SK-N-SH (cell line): ENCODE measurements at regions not wholly inside any gene's neighbourhood (a gene's known extent, or its start where the extent isn't known, plus 50 kb on each side); places are given as distances from the start of the nearest gene placed in this dataset.

Source experiments
- CTCF ChIA-PET: fragments of 300-600, 350-600 bp; formaldehyde crosslinking; extraction: SDS; loops from one replicate; lab custom pipeline; 2021; lab: Yijun Ruan, JAX
- POLR2A ChIA-PET: fragments of 350-600 bp; sonication (Branson Sonifier 250); formaldehyde crosslinking; extraction: SDS; loops from one replicate; lab custom pipeline; 2020; ENCODE audit warnings: antibody characterized with exemption, inconsistent platforms; lab: Yijun Ruan, JAX
- DNase-seq: peaks from one replicate; pipeline ENCODE4 v3.0.0; 2012
- H2AFZ ChIP-seq: fragments of 200-600 bp; sonication (generic); 2 replicates; pipeline ENCODE4 v1.8.1; 2016; ENCODE audit warnings: antibody characterized with exemption, mild to moderate bottlenecking, low read depth
- H3F3A ChIP-seq: fragments of 200-600 bp; sonication (generic); replicated peaks from 2 replicates; pipeline ENCODE3; 2016; ENCODE audit warnings: antibody characterized with exemption, mild to moderate bottlenecking; ENCODE audit not compliant: insufficient read depth
- H3K27ac ChIP-seq, 2 experiments: fragments of 200-500 bp in 1 of 2; fragments of 200-600 bp in 1 of 2; sonication (Bioruptor generic) in 1 of 2; sonication (generic), shearing (Covaris generic) in 1 of 2; 2 replicates each; pipeline versions ENCODE4 v1.5.1 to v1.6.1; 2014 to 2016; ENCODE audit warnings: low read depth in 2 of 2, inconsistent platforms in 1 of 2, low read length in 1 of 2, mild to moderate bottlenecking in 1 of 2, mixed read lengths in 1 of 2
- H3K27me3 ChIP-seq: fragments of 200-600 bp; sonication (generic), shearing (Covaris generic); 2 replicates; pipeline ENCODE4 v1.6.1; 2016; ENCODE audit warnings: mixed run types; ENCODE audit not compliant: insufficient read depth
- H3K36me3 ChIP-seq, 2 experiments: fragments of 200-500 bp in 1 of 2; fragments of 200-600 bp in 1 of 2; sonication (Bioruptor generic) in 1 of 2; sonication (generic) in 1 of 2; replicated peaks in 1 of 2; 2 replicates each; pipeline versions ENCODE3 to v1.5.1; 2014 to 2016; ENCODE audit warnings: low read length in 1 of 2, mild to moderate bottlenecking in 1 of 2; ENCODE audit not compliant: insufficient read depth in 2 of 2, control insufficient read depth in 1 of 2
- H3K4me1 ChIP-seq, 2 experiments: fragments of 200-500 bp in 1 of 2; fragments of 200-600 bp in 1 of 2; sonication (Bioruptor generic) in 1 of 2; sonication (generic), shearing (Covaris generic) in 1 of 2; 2 replicates each; pipeline versions ENCODE4 v1.5.1 to v1.6.1; 2014 to 2016; ENCODE audit warnings: low read depth in 1 of 2, low read length in 1 of 2, mixed run types in 1 of 2; ENCODE audit not compliant: insufficient read depth in 2 of 2, control insufficient read depth in 1 of 2
- H3K4me2 ChIP-seq: fragments of 200-600 bp; sonication (generic), shearing (Covaris generic); 2 replicates; pipeline ENCODE4 v1.6.1; 2017; ENCODE audit warnings: mixed run types
- H3K4me3 ChIP-seq, 2 experiments: fragments of 200-500 bp in 1 of 2; fragments of 200-600 bp in 1 of 2; sonication (Bioruptor generic) in 1 of 2; sonication (generic), shearing (Covaris generic) in 1 of 2; 2 replicates each; pipeline versions ENCODE4 v1.5.1 to v1.8.1; 2014 to 2016; ENCODE audit warnings: low read depth in 2 of 2, inconsistent platforms in 1 of 2, low read length in 1 of 2, mild to moderate bottlenecking in 1 of 2, mixed read lengths in 1 of 2, moderate library complexity in 1 of 2
- H3K79me2 ChIP-seq: fragments of 200-600 bp; sonication (generic); 2 replicates; pipeline ENCODE4 v1.8.1; 2017; ENCODE audit warnings: mild to moderate bottlenecking; ENCODE audit not compliant: insufficient read depth
- H3K9ac ChIP-seq: fragments of 200-600 bp; sonication (generic); 2 replicates; pipeline ENCODE4 v1.6.1; 2017; ENCODE audit warnings: mixed run types
- H3K9me2 ChIP-seq: fragments of 200-600 bp; sonication (generic); 2 replicates; pipeline ENCODE4 v1.6.1; 2017; ENCODE audit warnings: mixed run types
- H3K9me3 ChIP-seq: fragments of 200-600 bp; sonication (generic); 2 replicates; pipeline ENCODE4 v1.6.1; 2017; ENCODE audit warnings: mixed run types, mild to moderate bottlenecking, moderate library complexity
- H4K20me1 ChIP-seq: fragments of 200-600 bp; sonication (generic); 2 replicates; pipeline ENCODE4 v1.6.1; 2017; ENCODE audit warnings: mild to moderate bottlenecking, mixed run types; ENCODE audit not compliant: insufficient read depth
- CTCF ChIP-seq: fragments of 200-600 bp; sonication (generic); IDR thresholded peaks from 2 replicates; pipeline ENCODE4 v1.6.1; 2017; ENCODE audit warnings: antibody characterized with exemption, mild to moderate bottlenecking, moderate library complexity
- EZH2phosphoT487 ChIP-seq: fragments of 200-600 bp; sonication (generic); IDR thresholded peaks from 2 replicates; pipeline ENCODE4 v1.6.1; 2017; ENCODE audit warnings: low read depth, mixed run types, mild to moderate bottlenecking, antibody characterized with exemption, moderate library complexity, borderline replicate concordance
- FOSL2 ChIP-seq: IDR thresholded peaks from 2 replicates; pipeline ENCODE4 v1.4.0; 2012; ENCODE audit warnings: low read depth, mild to moderate bottlenecking, moderate library complexity, borderline replicate concordance
- FOXM1 ChIP-seq: IDR thresholded peaks from 2 replicates; pipeline ENCODE4 v1.4.0; 2012; ENCODE audit warnings: low read depth, mild to moderate bottlenecking
- GATA2 ChIP-seq: sonication (generic); formaldehyde crosslinking; IDR thresholded peaks from 2 replicates; pipeline ENCODE4 v1.5.0; 2020; ENCODE audit warnings: mild to moderate bottlenecking, missing genetic modification reagents
- JUND ChIP-seq: IDR thresholded peaks from 2 replicates; pipeline ENCODE4 v1.4.0; 2012
- MXI1 ChIP-seq: IDR thresholded peaks from 2 replicates; pipeline ENCODE4 v1.6.1; 2012; ENCODE audit warnings: mild to moderate bottlenecking, low read depth, low read length, improper control_type of control experiment
- NRF1 ChIP-seq: IDR thresholded peaks from 2 replicates; pipeline ENCODE4 v1.6.1; 2012; ENCODE audit warnings: low read depth, mild to moderate bottlenecking, low read length
- PBX3 ChIP-seq: IDR thresholded peaks from 2 replicates; pipeline ENCODE4; 2012
- POLR2AphosphoS5 ChIP-seq: IDR thresholded peaks from 2 replicates; pipeline ENCODE4 v1.6.1; 2012; ENCODE audit warnings: low read depth, low read length
- RAD21 ChIP-seq: IDR thresholded peaks from 2 replicates; pipeline ENCODE4 v1.6.1; 2012; ENCODE audit warnings: mild to moderate bottlenecking, low read length
- RCOR1 ChIP-seq: fragments of 150-350 bp; IDR thresholded peaks from 2 replicates; pipeline ENCODE4 v1.6.1; 2017; ENCODE audit warnings: antibody characterized with exemption, low read length
- RFX5 ChIP-seq: IDR thresholded peaks from 2 replicates; pipeline ENCODE4 v1.6.1; 2012; ENCODE audit warnings: mild to moderate bottlenecking, improper control_type of control experiment, low read length
- RXRA ChIP-seq: IDR thresholded peaks from 2 replicates; pipeline ENCODE4 v1.4.0; 2012; ENCODE audit warnings: low read depth, mild to moderate bottlenecking, borderline replicate concordance
- SIN3A ChIP-seq: IDR thresholded peaks from 2 replicates; pipeline ENCODE4 v1.6.1; 2012; ENCODE audit warnings: low read depth, mild to moderate bottlenecking, low read length, moderate library complexity, borderline replicate concordance
- SMC3 ChIP-seq: IDR thresholded peaks from 2 replicates; pipeline ENCODE4 v1.6.1; 2012; ENCODE audit warnings: low read depth, low read length, improper control_type of control experiment
- TEAD4 ChIP-seq: IDR thresholded peaks from 2 replicates; pipeline ENCODE4 v1.4.0; 2012; ENCODE audit warnings: mild to moderate bottlenecking, borderline replicate concordance; ENCODE audit not compliant: insufficient read depth
- USF1 ChIP-seq: IDR thresholded peaks from 2 replicates; pipeline ENCODE4 v1.4.0; 2012; ENCODE audit warnings: low read depth, borderline replicate concordance
- TF ChIP-seq, protein P1 (sequence below): IDR thresholded peaks from 2 replicates; pipeline ENCODE4 v1.4.0; 2012; ENCODE audit warnings: low read depth

DNA sequence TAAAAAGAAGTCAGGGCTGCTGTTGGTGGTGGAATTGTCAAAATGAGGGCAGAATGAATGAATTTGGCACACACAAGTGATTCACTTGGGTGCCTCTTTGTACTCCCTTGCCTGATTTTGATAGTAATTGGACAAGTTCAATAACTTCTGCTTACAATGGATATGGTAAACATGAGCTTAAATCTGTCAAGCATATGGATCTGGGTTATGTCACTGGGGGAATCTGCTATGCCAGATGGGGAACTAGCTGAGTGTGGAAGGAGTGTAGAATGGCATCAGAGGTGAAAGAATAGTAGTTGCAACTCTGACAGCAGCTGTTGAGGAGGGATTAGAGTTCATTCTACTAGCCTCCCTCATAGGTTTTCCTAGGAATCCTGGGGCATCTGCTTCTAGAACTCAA is 724.2 kb upstream of the CDH8 start:
- H3K27me3 ChIP-seq = no peaks in the 10 kb centered on the region
- DNase-seq = no peak
- no peak overlapping the region for H3K27ac ChIP-seq
- H3K9me2 ChIP-seq = no peaks in the 10 kb centered on the region
- H3F3A ChIP-seq = no peaks in the 10 kb centered on the region
- no peaks in the 10 kb centered on the region for H3K4me1 ChIP-seq
- no peaks in the 10 kb centered on the region for H3K36me3 ChIP-seq
- CTCF ChIA-PET = no interaction called here
- H3K4me3 ChIP-seq = no peak overlapping the region
- no peaks in the 10 kb centered on the region for H4K20me1 ChIP-seq
- POLR2A ChIA-PET = no interaction called here
- no peaks in the 10 kb centered on the region for H3K9me3 ChIP-seq
- no peak overlapping the region for H2AFZ ChIP-seq
- H3K4me2 ChIP-seq = no peak overlapping the region
- no peak for TF ChIP-seq EZH2phosphoT487
- TF ChIP-seq, protein P1, sequence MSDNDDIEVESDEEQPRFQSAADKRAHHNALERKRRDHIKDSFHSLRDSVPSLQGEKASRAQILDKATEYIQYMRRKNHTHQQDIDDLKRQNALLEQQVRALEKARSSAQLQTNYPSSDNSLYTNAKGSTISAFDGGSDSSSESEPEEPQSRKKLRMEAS = no peak
- TF ChIP-seq RXRA = no peak
- no peak for TF ChIP-seq FOXM1
- TF ChIP-seq FOSL2 = no peak
- no peak for TF ChIP-seq NRF1
- no peak for TF ChIP-seq GATA2
- no peak for TF ChIP-seq JUND
- TF ChIP-seq CTCF = no peak
- TF ChIP-seq SMC3 = no peak
- TF ChIP-seq POLR2AphosphoS5 = no peak
- TF ChIP-seq RFX5 = no peak
- TF ChIP-seq RCOR1 = no peak
- TF ChIP-seq MXI1 = no peak
- TF ChIP-seq RAD21 = no peak
- TF ChIP-seq SIN3A = no peak
- TF ChIP-seq USF1 = no peak
- no peak for TF ChIP-seq PBX3
- no peak for TF ChIP-seq TEAD4
- H3K79me2 ChIP-seq = no peaks in the 10 kb centered on the region
- no peak overlapping the region for H3K9ac ChIP-seq
